NCI-H2029 (cell line): ENCODE measurements at regions not wholly inside any gene's neighbourhood (a gene's known extent, or its start where the extent isn't known, plus 50 kb on each side); places are given as distances from the start of the nearest gene placed in this dataset.

Source experiments
- DNase-seq: peaks from one replicate; lab custom pipeline; 2025; lab: John Stamatoyannopoulos, UW

DNA sequence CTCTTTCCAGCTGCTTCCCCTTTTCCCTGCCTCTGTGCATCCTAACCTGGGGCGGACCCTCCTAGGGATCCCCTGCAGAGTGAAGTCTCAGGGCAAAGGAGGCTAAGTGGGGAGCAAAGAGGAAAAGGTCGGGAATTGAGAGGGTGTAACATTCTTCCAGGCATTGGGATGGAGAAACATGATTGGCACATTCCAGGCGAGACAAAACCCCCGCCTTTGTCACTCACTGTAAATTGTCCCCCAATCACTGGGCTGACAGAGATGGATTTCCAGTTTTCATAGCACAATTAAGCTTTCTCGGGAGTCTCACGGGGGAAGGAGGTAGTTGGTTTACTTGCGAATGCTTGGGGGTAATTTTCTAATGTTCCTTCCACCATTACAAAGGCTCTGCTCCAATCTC, 74.9 kb downstream of the MIAT start:
- DNase-seq, result no peak

DNA sequence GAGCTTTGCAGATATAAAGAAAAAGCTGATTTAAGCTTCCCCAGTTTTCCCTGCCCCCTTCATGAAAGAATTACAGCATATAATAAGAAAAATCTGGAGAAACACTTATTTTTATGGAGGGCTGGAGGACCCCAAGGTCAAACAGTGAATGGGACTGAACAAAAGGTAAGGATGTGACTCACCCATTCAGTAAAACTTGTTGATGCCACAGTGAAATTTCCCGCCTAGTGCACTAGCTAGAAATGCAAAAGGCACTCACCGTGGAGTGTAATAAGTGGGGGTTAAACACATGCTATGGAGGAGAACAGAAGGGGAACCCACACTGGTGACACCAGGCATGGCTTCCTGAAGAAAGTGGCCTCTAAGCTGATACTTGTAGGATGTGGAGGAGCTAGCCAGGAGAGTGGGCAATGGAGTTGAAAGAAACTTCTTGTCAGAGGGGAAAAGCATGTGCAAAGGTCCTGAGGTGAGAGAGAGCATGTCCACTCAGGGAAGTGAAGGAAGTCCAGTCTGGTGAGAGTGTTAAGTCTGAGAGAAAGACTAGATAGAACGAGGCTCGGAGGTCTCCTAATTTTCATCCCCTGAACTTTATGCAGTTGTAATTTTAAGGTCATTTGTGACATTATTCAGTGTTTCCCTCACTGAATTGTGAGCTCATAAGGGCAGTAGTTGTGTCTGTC, 77.1 kb downstream of the MIAT start:
- no peak for DNase-seq

DNA sequence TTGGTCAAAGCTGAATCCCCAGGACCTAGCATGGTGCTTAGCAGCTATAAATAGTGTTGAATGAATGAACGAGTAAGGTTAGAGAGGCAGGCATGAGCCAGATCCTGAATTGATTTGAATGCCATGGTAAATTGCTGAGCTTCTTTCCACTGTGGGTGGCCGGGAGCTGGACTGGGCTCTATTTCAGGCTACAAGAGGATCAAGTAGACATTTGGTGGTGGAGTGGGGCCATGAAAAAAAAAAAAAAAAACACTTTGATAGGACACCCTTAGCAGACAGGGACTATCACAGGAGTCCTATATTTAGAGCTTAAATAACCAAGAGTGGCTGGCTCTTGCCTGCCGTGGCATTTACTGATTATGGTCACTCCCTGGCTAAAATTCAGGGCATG, 77.6 kb downstream of the MIAT start:
- DNase-seq, result no peak

- DNase-seq, result no peak
These were observed 79.9 kb downstream of the MIAT start for GRCh38 chr22:26737262-26737661.

GRCh38 chr22:26740253-26740652, 82.9 kb downstream of the MIAT start:
- DNase-seq, result no peak

DNA sequence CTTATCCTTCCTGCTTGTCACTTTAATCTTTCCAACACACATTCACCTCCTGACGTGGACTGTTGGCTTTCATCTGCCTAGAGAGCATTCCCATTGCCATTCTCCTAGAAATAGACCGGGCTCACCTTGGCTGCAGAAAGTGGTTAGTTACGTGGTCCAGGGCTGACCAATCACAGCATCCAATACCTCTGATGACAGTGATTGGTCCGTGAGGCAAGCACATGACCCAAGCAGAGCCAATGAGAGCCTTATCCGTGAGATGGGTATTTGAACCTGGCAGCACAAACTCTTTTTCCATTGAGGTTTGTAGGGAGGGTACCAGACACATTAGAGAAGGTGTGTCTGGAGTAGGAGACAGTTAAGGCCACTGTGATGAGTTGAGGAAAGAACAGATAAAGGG, 85.8 kb downstream of the MIAT start:
- DNase-seq, result no peak

DNA sequence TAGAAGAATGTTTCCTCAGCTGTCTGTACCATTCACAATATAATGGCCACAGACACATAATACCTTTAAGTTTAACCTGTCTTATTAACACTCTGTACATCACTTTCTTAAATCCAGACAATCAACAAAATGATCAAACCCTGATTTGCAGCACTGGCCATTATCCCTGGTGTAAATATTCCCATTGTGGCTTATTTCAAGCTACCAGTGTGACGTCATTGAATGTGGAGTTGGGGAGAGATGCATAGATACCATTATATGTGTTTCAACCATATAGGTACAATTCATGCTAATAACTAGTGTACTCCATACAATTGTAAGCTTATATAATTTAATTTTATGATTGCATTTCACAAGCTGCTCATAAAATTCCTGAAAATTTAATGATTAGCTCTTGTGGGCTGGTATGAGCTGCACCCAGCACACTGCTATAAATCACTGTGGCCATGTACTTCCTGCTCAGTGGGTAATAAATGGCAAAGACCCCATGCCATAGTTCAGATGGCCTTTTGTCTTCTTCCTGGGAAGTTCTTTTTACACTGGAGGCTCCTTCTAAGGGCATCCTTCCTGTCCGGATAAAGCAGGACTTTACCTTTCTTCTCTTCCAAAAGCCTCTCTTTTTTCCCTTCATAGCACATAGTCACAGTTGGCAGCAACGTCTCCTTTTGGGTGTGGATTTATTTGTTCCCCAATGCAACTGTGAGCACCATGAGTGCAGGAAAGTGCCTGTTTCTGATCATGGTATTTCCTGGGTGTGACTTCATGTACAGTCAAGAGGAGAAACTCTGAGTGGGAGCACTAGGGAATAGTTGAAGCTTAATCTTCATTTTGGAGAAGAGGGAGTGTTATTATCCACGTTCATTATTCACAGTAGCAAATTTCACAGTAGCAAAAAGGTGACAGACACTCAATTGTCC, 87.8 kb downstream of the MIAT start:
- DNase-seq, result no peak

GRCh38 chr22:26746311-26746710, 88.9 kb downstream of the MIAT start:
- DNase-seq, result no peak

DNA sequence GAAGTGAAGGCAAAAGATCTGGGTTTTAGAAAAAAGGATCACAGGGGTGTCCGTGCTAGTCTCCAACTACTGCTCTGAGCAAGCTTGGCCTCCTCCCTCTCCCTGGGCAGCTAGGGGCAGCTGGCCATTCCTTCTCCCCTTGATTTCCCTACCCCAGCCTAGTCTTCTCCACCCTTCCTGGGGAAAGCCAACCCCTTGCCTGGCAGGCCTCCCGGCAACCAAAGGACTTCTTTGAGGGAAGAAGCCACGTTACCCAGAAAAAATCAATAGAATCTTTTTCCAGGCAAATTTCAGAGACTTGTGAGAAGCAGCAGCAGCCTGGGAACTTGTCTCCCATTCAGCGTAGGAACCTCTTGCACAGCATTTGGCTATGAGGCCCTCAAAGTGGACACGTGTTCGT, 91.5 kb downstream of the MIAT start:
- no peak for DNase-seq

- DNase-seq, result peak; percentile 10
These were observed 93.8 kb downstream of the MIAT start for GRCh38 chr22:26751217-26751616.

GRCh38 chr22:26753125-26753862, 95.9 kb downstream of the MIAT start:
- no peak for DNase-seq

- peak; percentile 18 for DNase-seq
These were observed 99.4 kb downstream of the MIAT start for GRCh38 chr22:26756675-26757293.

DNA sequence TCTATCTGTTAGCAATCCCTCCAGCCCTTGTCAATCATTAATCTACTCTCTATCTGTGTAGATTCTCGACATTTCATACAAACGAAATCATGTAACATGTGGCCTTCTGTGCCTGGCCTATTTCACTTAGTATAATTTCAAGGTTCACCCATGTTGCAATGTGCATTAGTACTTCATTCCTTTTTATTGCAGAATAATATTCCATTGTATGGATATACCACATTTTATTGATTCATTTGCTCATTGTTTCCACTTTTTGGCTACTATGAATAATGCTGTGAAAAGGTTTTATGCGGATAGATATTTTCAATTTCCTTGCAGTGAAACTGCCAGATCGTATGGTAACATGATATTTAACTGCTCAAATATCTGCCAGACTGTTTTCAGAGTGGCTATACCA, 100.1 kb downstream of the MIAT start:
- DNase-seq, result no peak

DNA sequence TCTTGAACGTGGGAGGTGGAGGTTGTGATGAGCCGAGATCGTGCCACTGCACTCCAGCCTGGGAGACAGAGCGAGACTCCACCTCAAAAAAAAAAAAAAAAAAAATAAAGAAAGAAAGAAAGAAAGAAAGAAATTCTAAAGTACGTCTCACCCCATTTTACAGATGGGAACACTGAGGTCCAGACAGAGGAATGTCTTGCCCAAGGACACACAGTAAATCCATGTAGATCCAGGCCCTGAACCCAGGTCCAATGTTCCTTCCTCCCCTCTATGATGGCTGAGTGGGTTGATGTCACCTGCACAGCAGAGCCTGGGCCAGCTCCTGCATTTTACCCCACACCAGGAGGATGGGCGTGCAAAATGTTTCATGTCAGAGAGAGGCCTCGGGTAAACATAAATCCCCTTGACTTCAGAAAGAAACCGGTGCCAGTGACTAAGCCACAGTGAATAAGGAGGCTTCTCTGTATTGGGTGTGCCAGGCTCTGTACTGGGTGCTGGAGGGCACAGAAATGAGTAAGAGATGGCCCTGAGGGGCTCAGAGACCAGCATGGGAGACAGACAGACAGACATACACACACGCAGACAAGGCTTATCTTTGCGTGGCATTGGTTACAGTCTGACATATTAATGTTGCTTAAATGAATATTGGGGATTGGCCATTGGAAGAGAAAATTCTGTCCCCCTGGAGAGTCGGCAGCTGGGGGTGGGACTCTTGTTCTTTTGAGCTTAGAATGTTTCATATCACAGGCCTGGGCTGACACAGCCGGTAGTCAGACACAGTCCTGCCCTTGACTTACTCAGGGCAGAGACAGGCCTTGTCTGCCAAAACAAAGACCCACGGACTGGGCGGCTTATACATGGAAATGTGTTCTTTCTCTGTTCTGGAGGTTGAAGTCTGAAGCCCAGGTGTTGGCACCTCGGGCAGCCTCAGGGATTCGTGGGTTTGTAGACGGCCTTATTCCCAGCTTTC, 105.4 kb downstream of the MIAT start:
- no peak for DNase-seq

DNA sequence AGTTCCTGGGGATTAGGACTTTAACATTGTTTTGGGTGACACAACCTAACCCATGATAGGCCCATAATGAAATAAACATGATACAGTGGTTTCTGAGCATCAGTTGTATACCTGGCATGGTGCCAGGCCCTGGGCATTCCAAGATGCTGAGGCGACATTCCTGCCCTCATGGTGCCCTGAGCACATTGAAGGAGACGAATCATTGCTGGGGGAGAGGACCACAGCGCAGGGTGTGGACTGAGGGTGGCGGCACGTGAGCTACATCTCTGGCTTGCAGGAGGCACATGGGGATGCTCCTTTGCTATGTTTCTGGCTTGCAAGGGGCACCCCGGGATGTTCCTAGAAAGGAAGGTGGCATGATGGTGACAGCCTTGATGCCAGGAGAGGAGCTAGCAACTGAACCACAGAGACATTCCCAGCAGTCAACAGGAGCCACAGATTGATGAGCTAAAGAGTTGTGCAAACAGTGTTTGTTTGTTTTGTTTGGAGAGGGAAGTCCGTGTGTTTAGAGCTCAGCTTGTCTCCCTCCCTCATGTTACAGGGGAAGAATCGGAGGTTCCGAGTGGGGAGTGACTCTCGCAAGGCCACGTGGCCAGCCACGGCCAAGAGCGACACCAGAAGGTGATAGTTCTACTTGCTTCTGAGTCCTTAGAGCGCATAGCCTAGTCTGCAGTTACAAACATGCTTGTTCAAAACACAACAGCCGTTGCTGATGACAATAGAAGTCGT, 106.4 kb downstream of the MIAT start:
- peak; percentile 88 for DNase-seq

DNA sequence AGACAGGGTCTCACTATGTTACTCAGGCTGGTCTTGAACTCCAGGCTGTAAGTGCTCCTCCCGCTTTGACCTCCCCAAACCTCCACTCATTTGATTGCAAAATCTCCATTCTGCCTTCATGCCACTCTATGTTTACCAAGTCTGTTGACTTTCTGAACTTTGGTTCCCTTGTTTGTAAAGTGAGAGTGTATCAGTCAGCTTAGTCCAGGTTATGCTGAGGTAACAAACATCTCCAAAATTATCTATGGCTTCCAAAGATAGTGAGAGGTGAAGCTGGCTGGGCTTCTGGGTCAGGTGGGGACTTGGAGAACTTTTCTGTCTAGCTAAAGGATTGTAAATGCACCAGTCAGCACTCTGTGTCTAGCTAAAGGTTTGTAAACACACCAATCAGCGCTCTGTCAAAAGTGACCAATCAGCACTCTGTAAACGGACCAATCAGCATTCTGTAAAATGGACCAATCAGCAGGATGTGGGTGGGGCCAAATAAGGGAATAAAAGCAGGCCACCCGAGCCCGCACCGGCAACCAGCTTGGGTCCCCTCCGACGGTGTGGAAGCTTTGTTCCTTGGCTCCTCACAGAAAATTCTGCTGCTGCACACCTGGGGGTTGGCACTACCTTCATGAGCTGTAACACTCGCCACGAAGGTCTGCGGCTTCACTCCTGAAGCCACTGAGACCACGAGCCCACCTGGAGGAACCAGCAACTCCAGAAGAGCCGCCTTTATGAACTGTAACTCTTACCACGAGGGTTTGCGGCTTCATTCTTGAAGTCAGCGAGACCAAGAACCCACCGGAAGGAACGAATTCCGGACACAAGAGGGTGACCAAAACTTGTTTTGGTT, 109.3 kb downstream of the MIAT start:
- DNase-seq, result no peak

DNA sequence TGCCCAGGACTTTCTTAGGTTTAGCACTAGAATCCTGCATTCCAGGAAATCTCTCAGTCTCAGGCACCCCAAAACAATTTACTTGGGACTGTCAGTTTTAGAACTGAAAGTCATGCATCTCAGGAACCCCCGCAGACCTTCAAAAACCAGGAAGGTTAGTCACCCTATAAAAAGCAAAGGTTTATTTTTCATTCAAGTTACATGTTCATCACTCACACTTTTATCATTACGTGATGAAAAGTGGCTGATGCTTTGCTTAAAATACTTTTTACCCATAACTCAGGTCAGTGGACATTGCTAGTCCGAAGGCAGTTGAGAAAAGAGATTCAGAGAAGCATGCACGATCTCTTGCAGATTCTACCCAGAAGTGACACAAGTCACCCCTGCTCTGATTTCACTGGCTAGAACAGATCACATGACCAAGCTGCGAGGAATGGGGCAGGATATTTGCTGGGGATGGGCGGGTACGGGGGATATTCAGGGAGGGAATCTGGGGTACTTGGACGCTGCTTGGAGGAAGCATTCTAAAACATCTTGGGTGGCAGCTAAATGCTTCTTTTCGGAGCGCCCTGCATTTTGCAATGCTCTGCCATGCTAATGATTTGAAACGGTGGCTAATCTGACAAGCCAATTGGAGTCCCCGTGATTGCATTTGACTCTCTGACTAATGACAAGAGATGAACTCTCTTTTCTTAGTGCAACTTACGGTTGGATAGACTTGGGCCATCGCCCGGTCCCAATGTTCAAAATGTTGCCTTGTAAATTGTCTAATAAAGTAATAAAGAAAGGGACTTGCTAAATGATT, 110.2 kb downstream of the MIAT start:
- no peak for DNase-seq

DNA sequence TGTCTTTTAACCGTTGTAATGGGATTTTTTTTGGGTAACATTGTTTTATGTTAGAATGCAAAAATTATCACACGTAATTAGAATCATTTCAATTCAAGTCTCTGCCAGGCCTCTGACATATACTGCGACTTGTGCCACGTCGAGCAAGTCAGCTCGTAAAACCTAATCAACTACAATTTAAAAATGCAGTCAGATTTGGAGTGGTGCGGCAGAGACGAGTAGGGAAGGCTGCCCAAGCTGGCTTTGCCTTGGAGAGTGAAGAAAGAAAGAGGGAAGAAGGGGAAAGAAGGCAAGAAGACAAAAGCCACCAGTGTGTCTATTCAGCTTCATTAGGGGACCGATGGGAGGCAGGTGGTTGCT, 110.7 kb downstream of the MIAT start:
- DNase-seq, result no peak

GRCh38 chr22:26768952-26769351, 111.6 kb downstream of the MIAT start:
- no peak for DNase-seq
